ENCODE measurements at regions not wholly inside any gene's neighbourhood (a gene's known extent, or its start where the extent isn't known, plus 50 kb on each side); places are given as distances from the start of the nearest gene placed in this dataset.

GRCh38 chr4:14069886-14070285 lies 442.4 kb upstream of the BOD1L1 start:
- Histone ChIP-seq H3K4me3 (ENCODE audit: low read depth in 1 of 2, low read length in 2 of 2) (no peak overlapping the region), H3K9ac (ENCODE audit: low read depth in 1 of 2, low read length in 2 of 2) (no peak overlapping the region), H3K36me3 (ENCODE audit: control insufficient read depth in 1 of 2, insufficient read depth in 2 of 2, low read length in 2 of 2) (no peaks in the 10 kb centered on the region), H3K9me3 (ENCODE audit: control insufficient read depth in 1 of 2, low read length in 2 of 2) (peaks cover 17 to 25% of the 10 kb centered on the region in 2 donors), H3K4me1 (ENCODE audit: control insufficient read depth in 1 of 2, insufficient read depth in 2 of 2, low read length in 2 of 2) (no peaks in the 10 kb centered on the region), H3K27ac (ENCODE audit: low read depth, low read length) (no peak overlapping the region), H3K27me3 (ENCODE audit: control insufficient read depth in 1 of 2, insufficient read depth in 2 of 2, low read length in 2 of 2) (no peaks in the 10 kb centered on the region)

GRCh38 chr4:14070289-14070880 lies 442.9 kb upstream of the BOD1L1 start:
- Histone ChIP-seq H3K4me1 (ENCODE audit: control insufficient read depth in 1 of 2, insufficient read depth in 2 of 2, low read length in 2 of 2) (no peaks in the 10 kb centered on the region), H3K9me3 (ENCODE audit: control insufficient read depth in 1 of 2, low read length in 2 of 2) (peaks cover 17 to 25% of the 10 kb centered on the region in 2 donors), H3K27ac (ENCODE audit: low read depth, low read length) (no peak overlapping the region), H3K36me3 (ENCODE audit: control insufficient read depth in 1 of 2, insufficient read depth in 2 of 2, low read length in 2 of 2) (no peaks in the 10 kb centered on the region), H3K27me3 (ENCODE audit: control insufficient read depth in 1 of 2, insufficient read depth in 2 of 2, low read length in 2 of 2) (no peaks in the 10 kb centered on the region), H3K9ac (ENCODE audit: low read depth in 1 of 2, low read length in 2 of 2) (no peak overlapping the region), H3K4me3 (ENCODE audit: low read depth in 1 of 2, low read length in 2 of 2) (no peak overlapping the region)

- no peak overlapping the region for H3K9ac ChIP-seq (ENCODE audit: low read depth in 1 of 2, low read length in 2 of 2)
- H3K4me3 ChIP-seq (ENCODE audit: low read depth in 1 of 2, low read length in 2 of 2) = no peak overlapping the region
- H3K4me1 ChIP-seq (ENCODE audit: control insufficient read depth in 1 of 2, insufficient read depth in 2 of 2, low read length in 2 of 2) = no peaks in the 10 kb centered on the region
- no peak overlapping the region for H3K27ac ChIP-seq (ENCODE audit: low read depth, low read length)
- no peaks in the 10 kb centered on the region for H3K36me3 ChIP-seq (ENCODE audit: control insufficient read depth in 1 of 2, insufficient read depth in 2 of 2, low read length in 2 of 2)
- H3K9me3 ChIP-seq (ENCODE audit: control insufficient read depth in 1 of 2, low read length in 2 of 2) = peaks cover 17 to 25% of the 10 kb centered on the region in 2 donors
- no peaks in the 10 kb centered on the region for H3K27me3 ChIP-seq (ENCODE audit: control insufficient read depth in 1 of 2, insufficient read depth in 2 of 2, low read length in 2 of 2)
Measured at GRCh38 chr4:14072506-14072905, 445.0 kb upstream of the BOD1L1 start.

GRCh38 chr4:14076776-14077175 lies 449.3 kb upstream of the BOD1L1 start:
- no peak overlapping the region for H3K27ac ChIP-seq (ENCODE audit: low read depth, low read length)

GRCh38 chr4:14078326-14078725 lies 450.8 kb upstream of the BOD1L1 start:
- Histone ChIP-seq H3K27me3 (ENCODE audit: control insufficient read depth in 1 of 2, insufficient read depth in 2 of 2, low read length in 2 of 2) (no peaks in the 10 kb centered on the region), H3K27ac (ENCODE audit: low read depth, low read length) (no peak overlapping the region), H3K9me3 (ENCODE audit: control insufficient read depth in 1 of 2, low read length in 2 of 2) (peaks cover 0 to 5% of the 10 kb centered on the region in 2 donors), H3K4me1 (ENCODE audit: control insufficient read depth in 1 of 2, insufficient read depth in 2 of 2, low read length in 2 of 2) (no peaks in the 10 kb centered on the region), H3K9ac (ENCODE audit: low read depth in 1 of 2, low read length in 2 of 2) (no peak overlapping the region), H3K36me3 (ENCODE audit: control insufficient read depth in 1 of 2, insufficient read depth in 2 of 2, low read length in 2 of 2) (no peaks in the 10 kb centered on the region), H3K4me3 (ENCODE audit: low read depth in 1 of 2, low read length in 2 of 2) (no peak overlapping the region)

More at GRCh38 chr4:14076776-14077175, 449.3 kb upstream of the BOD1L1 start:
- H3K36me3 ChIP-seq (ENCODE audit: control insufficient read depth in 1 of 2, insufficient read depth in 2 of 2, low read length in 2 of 2) = no peaks in the 10 kb centered on the region
- no peaks in the 10 kb centered on the region for H3K4me1 ChIP-seq (ENCODE audit: control insufficient read depth in 1 of 2, insufficient read depth in 2 of 2, low read length in 2 of 2)
- H3K27me3 ChIP-seq (ENCODE audit: control insufficient read depth in 1 of 2, insufficient read depth in 2 of 2, low read length in 2 of 2) = no peaks in the 10 kb centered on the region
- no peak overlapping the region for H3K4me3 ChIP-seq (ENCODE audit: low read depth in 1 of 2, low read length in 2 of 2)
- H3K9me3 ChIP-seq (ENCODE audit: control insufficient read depth in 1 of 2, low read length in 2 of 2) = peaks cover 13 to 21% of the 10 kb centered on the region in 2 donors
- H3K9ac ChIP-seq (ENCODE audit: low read depth in 1 of 2, low read length in 2 of 2) = no peak overlapping the region

- H3K36me3 ChIP-seq (ENCODE audit: control insufficient read depth in 1 of 2, insufficient read depth in 2 of 2, low read length in 2 of 2) = no peaks in the 10 kb centered on the region
- no peaks in the 10 kb centered on the region for H3K9me3 ChIP-seq (ENCODE audit: control insufficient read depth in 1 of 2, low read length in 2 of 2)
- H3K27ac ChIP-seq (ENCODE audit: low read depth, low read length) = no peak overlapping the region
Measured at GRCh38 chr4:14079601-14080000, 452.1 kb upstream of the BOD1L1 start.

GRCh38 chr4:14083150-14083549 lies 455.6 kb upstream of the BOD1L1 start:
- Histone ChIP-seq H3K27ac (ENCODE audit: low read depth, low read length) (no peak overlapping the region), H3K36me3 (ENCODE audit: control insufficient read depth in 1 of 2, insufficient read depth in 2 of 2, low read length in 2 of 2) (no peaks in the 10 kb centered on the region), H3K4me1 (ENCODE audit: control insufficient read depth in 1 of 2, insufficient read depth in 2 of 2, low read length in 2 of 2) (no peaks in the 10 kb centered on the region), H3K27me3 (ENCODE audit: control insufficient read depth in 1 of 2, insufficient read depth in 2 of 2, low read length in 2 of 2) (no peaks in the 10 kb centered on the region), H3K9me3 (ENCODE audit: control insufficient read depth in 1 of 2, low read length in 2 of 2) (no peaks in the 10 kb centered on the region), H3K4me3 (ENCODE audit: low read depth in 1 of 2, low read length in 2 of 2) (no peak overlapping the region), H3K9ac (ENCODE audit: low read depth in 1 of 2, low read length in 2 of 2) (no peak overlapping the region)

More at GRCh38 chr4:14079601-14080000, 452.1 kb upstream of the BOD1L1 start:
- H3K4me1 ChIP-seq (ENCODE audit: control insufficient read depth in 1 of 2, insufficient read depth in 2 of 2, low read length in 2 of 2) = no peaks in the 10 kb centered on the region
- no peaks in the 10 kb centered on the region for H3K27me3 ChIP-seq (ENCODE audit: control insufficient read depth in 1 of 2, insufficient read depth in 2 of 2, low read length in 2 of 2)
- H3K4me3 ChIP-seq (ENCODE audit: low read depth in 1 of 2, low read length in 2 of 2) = no peak overlapping the region
- H3K9ac ChIP-seq (ENCODE audit: low read depth in 1 of 2, low read length in 2 of 2) = no peak overlapping the region

GRCh38 chr4:14084598-14084997 lies 457.1 kb upstream of the BOD1L1 start:
- H3K4me1 ChIP-seq (ENCODE audit: control insufficient read depth in 1 of 2, insufficient read depth in 2 of 2, low read length in 2 of 2) = no peaks in the 10 kb centered on the region
- H3K27me3 ChIP-seq (ENCODE audit: control insufficient read depth in 1 of 2, insufficient read depth in 2 of 2, low read length in 2 of 2) = no peaks in the 10 kb centered on the region
- no peak overlapping the region for H3K27ac ChIP-seq (ENCODE audit: low read depth, low read length)
- no peaks in the 10 kb centered on the region for H3K36me3 ChIP-seq (ENCODE audit: control insufficient read depth in 1 of 2, insufficient read depth in 2 of 2, low read length in 2 of 2)
- H3K9ac ChIP-seq (ENCODE audit: low read depth in 1 of 2, low read length in 2 of 2) = no peak overlapping the region
- no peak overlapping the region for H3K4me3 ChIP-seq (ENCODE audit: low read depth in 1 of 2, low read length in 2 of 2)
- no peaks in the 10 kb centered on the region for H3K9me3 ChIP-seq (ENCODE audit: control insufficient read depth in 1 of 2, low read length in 2 of 2)

- H3K4me3 ChIP-seq (ENCODE audit: low read depth in 1 of 2, low read length in 2 of 2) = no peak overlapping the region
- H3K9me3 ChIP-seq (ENCODE audit: control insufficient read depth in 1 of 2, low read length in 2 of 2) = no peaks in the 10 kb centered on the region
- H3K27ac ChIP-seq (ENCODE audit: low read depth, low read length) = no peak overlapping the region
- H3K27me3 ChIP-seq (ENCODE audit: control insufficient read depth in 1 of 2, insufficient read depth in 2 of 2, low read length in 2 of 2) = no peaks in the 10 kb centered on the region
- no peak overlapping the region for H3K9ac ChIP-seq (ENCODE audit: low read depth in 1 of 2, low read length in 2 of 2)
- no peaks in the 10 kb centered on the region for H3K4me1 ChIP-seq (ENCODE audit: control insufficient read depth in 1 of 2, insufficient read depth in 2 of 2, low read length in 2 of 2)
- no peaks in the 10 kb centered on the region for H3K36me3 ChIP-seq (ENCODE audit: control insufficient read depth in 1 of 2, insufficient read depth in 2 of 2, low read length in 2 of 2)
Measured at GRCh38 chr4:14087459-14087858, 459.9 kb upstream of the BOD1L1 start.

- Histone ChIP-seq H3K27me3 (ENCODE audit: control insufficient read depth in 1 of 2, insufficient read depth in 2 of 2, low read length in 2 of 2) (no peaks in the 10 kb centered on the region), H3K4me3 (ENCODE audit: low read depth in 1 of 2, low read length in 2 of 2) (no peak overlapping the region), H3K27ac (ENCODE audit: low read depth, low read length) (no peak overlapping the region), H3K4me1 (ENCODE audit: control insufficient read depth in 1 of 2, insufficient read depth in 2 of 2, low read length in 2 of 2) (no peaks in the 10 kb centered on the region), H3K36me3 (ENCODE audit: control insufficient read depth in 1 of 2, insufficient read depth in 2 of 2, low read length in 2 of 2) (no peaks in the 10 kb centered on the region), H3K9ac (ENCODE audit: low read depth in 1 of 2, low read length in 2 of 2) (no peak overlapping the region), H3K9me3 (ENCODE audit: control insufficient read depth in 1 of 2, low read length in 2 of 2) (no peaks in the 10 kb centered on the region)
Measured at GRCh38 chr4:14087921-14088320, 460.4 kb upstream of the BOD1L1 start.

GRCh38 chr4:14091531-14091930 lies 464.0 kb upstream of the BOD1L1 start:
- Histone ChIP-seq H3K4me3 (ENCODE audit: low read depth in 1 of 2, low read length in 2 of 2) (no peak overlapping the region), H3K4me1 (ENCODE audit: control insufficient read depth in 1 of 2, insufficient read depth in 2 of 2, low read length in 2 of 2) (no peaks in the 10 kb centered on the region), H3K27me3 (ENCODE audit: control insufficient read depth in 1 of 2, insufficient read depth in 2 of 2, low read length in 2 of 2) (no peaks in the 10 kb centered on the region), H3K9ac (ENCODE audit: low read depth in 1 of 2, low read length in 2 of 2) (no peak overlapping the region), H3K36me3 (ENCODE audit: control insufficient read depth in 1 of 2, insufficient read depth in 2 of 2, low read length in 2 of 2) (no peaks in the 10 kb centered on the region), H3K9me3 (ENCODE audit: control insufficient read depth in 1 of 2, low read length in 2 of 2) (no peaks in the 10 kb centered on the region), H3K27ac (ENCODE audit: low read depth, low read length) (no peak overlapping the region)

Measured in duodenal mucosa (tissue), 2 donors.